ENCODE measurements at regions not wholly inside any gene's neighbourhood (a gene's known extent, or its start where the extent isn't known, plus 50 kb on each side); places are given as distances from the start of the nearest gene placed in this dataset.

DNA sequence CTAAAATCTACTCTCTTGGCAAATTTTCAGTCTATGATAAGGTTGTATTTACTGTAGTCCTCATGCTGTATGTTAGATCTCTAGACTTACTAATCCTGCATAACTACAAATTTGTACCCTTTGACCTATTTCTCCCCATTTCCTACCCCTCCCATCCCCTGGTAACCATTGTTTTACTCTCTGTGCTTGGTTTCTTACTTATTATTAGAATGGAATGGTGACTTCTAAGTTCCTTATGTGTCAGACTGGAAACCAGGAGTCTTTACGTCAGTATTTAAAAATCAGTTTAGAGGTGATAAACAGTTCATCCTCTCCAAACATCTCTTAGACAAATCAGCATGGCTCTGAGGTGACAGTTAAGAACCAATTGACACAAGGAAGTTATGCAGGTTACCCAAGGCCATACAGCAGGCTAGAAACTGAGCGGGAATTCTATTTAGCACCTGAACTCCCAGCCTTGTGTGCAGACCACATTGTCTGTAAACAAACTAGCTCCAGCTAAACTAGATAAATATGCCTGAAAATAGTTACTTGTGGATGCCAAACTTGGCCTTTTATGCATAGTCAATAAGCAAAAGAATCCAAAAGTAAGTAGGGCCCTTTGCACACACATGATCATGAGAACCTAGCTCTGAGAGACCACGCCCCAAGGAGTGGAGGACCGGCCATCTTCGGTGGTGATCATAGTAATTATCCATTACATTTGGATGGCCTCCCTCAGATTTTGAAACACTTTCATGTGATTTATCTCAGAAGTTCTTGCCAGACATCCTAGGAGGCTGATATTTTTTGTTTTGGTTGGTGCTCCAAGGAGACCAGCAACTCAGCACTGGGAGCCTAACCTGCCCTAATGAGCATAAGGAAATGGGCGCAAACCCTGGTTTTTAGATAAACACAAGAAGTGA lies 72.3 kb upstream of the BOC start:
- H3K27me3 ChIP-seq, result no peaks in the 10 kb centered on the region
- H3K4me1 ChIP-seq, result no peaks in the 10 kb centered on the region
- intact Hi-C loops (cut with DNase I; ENCODE audit: low total_unique reads), result loop anchor here (5.0 kb wide), 1 partner anchor 153 kb away; no protein-coding TSS in a partner anchor
- H3K4me3 ChIP-seq, result no peak overlapping the region
- no peak for DNase-seq
- no peak overlapping the region for H3K27ac ChIP-seq
- H3K36me3 ChIP-seq, result no peaks in the 10 kb centered on the region
- no peak for TF ChIP-seq CTCF (IDR thresholded peaks at IDR 0.05)
- no peaks in the 10 kb centered on the region for H3K9me3 ChIP-seq

DNA sequence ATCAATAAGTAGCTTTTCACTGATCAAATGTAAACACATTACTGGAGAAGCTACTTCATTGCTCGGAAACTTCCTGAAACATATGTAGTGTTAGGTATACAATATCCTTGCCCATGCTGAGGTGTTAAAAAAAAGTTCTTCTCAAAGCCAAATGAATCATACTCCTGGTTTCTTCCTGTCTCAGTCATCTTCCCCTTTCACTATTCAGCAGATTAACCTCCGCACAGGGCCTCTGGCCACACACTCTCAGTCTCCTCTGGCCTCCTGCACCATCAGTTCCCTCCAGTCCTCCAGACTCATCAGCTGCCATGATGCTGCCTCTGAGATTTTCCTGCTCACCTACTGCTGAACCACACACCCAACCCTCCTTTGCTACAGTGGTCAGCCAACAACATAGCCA lies 70.5 kb upstream of the BOC start:
- Histone ChIP-seq H3K9me3 (no peaks in the 10 kb centered on the region), H3K4me1 (no peaks in the 10 kb centered on the region), H3K36me3 (no peaks in the 10 kb centered on the region), H3K27ac (no peak overlapping the region), H3K27me3 (no peaks in the 10 kb centered on the region), H3K4me3 (no peak overlapping the region)
- no peak for DNase-seq
- no peak for TF ChIP-seq CTCF (IDR thresholded peaks at IDR 0.05)
- intact Hi-C loops (cut with DNase I; ENCODE audit: low total_unique reads), result no loop called here

DNA sequence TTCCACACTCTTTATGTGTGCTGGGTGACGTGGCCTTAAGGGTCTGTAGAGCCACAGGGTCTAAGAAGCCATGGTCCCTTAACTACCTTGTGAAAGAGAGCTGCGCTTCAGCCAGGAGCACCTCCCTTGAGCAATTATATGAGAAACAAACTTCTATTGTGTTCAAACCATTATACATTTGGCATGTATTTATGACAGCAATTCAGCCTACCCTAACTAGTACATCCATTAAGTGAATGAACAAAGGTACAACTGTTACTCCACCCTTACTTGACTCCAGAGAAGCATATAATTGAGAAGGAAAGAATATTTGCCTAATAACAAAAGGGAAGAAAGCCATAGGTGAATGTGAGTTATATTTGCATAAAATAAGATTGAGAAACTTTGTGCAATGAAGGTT lies 69.8 kb upstream of the BOC start:
- Histone ChIP-seq H3K4me1 (no peaks in the 10 kb centered on the region), H3K36me3 (no peaks in the 10 kb centered on the region), H3K4me3 (no peak overlapping the region), H3K27ac (no peak overlapping the region), H3K27me3 (no peaks in the 10 kb centered on the region), H3K9me3 (no peaks in the 10 kb centered on the region)
- intact Hi-C loops (cut with DNase I; ENCODE audit: low total_unique reads), result no loop called here
- DNase-seq, result no peak
- TF ChIP-seq CTCF (IDR thresholded peaks at IDR 0.05), result no peak

DNA sequence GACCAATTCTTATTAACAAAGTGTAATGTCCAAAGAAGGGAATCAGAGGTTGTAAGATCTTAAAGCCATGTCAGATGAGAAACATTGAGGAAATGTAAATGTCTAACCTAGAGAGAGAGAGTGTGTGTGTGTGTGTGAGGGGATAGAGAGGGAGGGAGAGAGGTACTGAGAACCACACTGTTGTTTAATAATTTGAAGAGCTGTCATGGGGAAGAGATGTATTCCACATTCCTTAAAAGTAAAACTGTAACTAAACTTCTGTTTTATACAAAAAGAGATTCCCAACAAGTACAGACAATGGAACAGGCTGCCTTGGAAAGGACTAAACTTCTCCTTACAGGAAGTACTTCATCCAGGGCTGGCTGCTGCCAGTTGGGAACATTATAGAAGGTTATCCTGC lies 68.9 kb upstream of the BOC start:
- intact Hi-C loops (cut with DNase I; ENCODE audit: low total_unique reads), result no loop called here

GRCh38 chr3:113143353-113143752 lies 68.0 kb upstream of the BOC start:
- Histone ChIP-seq H3K36me3 (no peaks in the 10 kb centered on the region), H3K27me3 (no peaks in the 10 kb centered on the region), H3K27ac (no peak overlapping the region), H3K4me3 (no peak overlapping the region), H3K4me1 (peaks cover 0 to 10% (median 0%) of the 10 kb centered on the region in 4 donors), H3K9me3 (no peaks in the 10 kb centered on the region)
- no peak for DNase-seq
- intact Hi-C loops (cut with DNase I; ENCODE audit: low total_unique reads), result no loop called here
- TF ChIP-seq CTCF (IDR thresholded peaks at IDR 0.05), result no peak

More for the DNA sequence above, 68.9 kb upstream of the BOC start:
- H3K9me3 ChIP-seq, result no peaks in the 10 kb centered on the region
- no peak overlapping the region for H3K27ac ChIP-seq
- no peak for DNase-seq
- no peaks in the 10 kb centered on the region for H3K27me3 ChIP-seq
- H3K4me1 ChIP-seq, result peaks cover 0 to under 1% (median 0%) of the 10 kb centered on the region in 4 donors
- H3K4me3 ChIP-seq, result no peak overlapping the region
- H3K36me3 ChIP-seq, result no peaks in the 10 kb centered on the region
- no peak for TF ChIP-seq CTCF (IDR thresholded peaks at IDR 0.05)

Measured in tibial artery (tissue), 4 donors.